ENCODE measurements at regions not wholly inside any gene's neighbourhood (a gene's known extent, or its start where the extent isn't known, plus 50 kb on each side); places are given as distances from the start of the nearest gene placed in this dataset.

GRCh38 chr13:73984949-73985691 is 149.1 kb downstream of the KLF12 start:
- Histone ChIP-seq H3K9ac (no peak overlapping the region), H3K27me3 (ENCODE audit: insufficient read depth, low read depth) (no peaks in the 10 kb centered on the region), H3K79me2 (ENCODE audit: insufficient read depth, low read depth) (no peaks in the 10 kb centered on the region), H3K4me1 (ENCODE audit: low read depth, poor library complexity, severe bottlenecking) (no peaks in the 10 kb centered on the region), H3K4me2 (no peak overlapping the region), H3K36me3 (ENCODE audit: insufficient read depth) (no peaks in the 10 kb centered on the region), H2AFZ (ENCODE audit: low read depth) (no peak overlapping the region), H3K4me3 (IDR thresholded peaks at IDR 0.05; ENCODE audit: insufficient read depth, low read depth, low read length) (no peak overlapping the region), H4K20me1 (ENCODE audit: insufficient read depth) (no peaks in the 10 kb centered on the region), H3K27ac (no peak overlapping the region)
- TF ChIP-seq, protein P1, sequence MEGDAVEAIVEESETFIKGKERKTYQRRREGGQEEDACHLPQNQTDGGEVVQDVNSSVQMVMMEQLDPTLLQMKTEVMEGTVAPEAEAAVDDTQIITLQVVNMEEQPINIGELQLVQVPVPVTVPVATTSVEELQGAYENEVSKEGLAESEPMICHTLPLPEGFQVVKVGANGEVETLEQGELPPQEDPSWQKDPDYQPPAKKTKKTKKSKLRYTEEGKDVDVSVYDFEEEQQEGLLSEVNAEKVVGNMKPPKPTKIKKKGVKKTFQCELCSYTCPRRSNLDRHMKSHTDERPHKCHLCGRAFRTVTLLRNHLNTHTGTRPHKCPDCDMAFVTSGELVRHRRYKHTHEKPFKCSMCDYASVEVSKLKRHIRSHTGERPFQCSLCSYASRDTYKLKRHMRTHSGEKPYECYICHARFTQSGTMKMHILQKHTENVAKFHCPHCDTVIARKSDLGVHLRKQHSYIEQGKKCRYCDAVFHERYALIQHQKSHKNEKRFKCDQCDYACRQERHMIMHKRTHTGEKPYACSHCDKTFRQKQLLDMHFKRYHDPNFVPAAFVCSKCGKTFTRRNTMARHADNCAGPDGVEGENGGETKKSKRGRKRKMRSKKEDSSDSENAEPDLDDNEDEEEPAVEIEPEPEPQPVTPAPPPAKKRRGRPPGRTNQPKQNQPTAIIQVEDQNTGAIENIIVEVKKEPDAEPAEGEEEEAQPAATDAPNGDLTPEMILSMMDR (conservative IDR thresholded peaks at IDR 0.05; ENCODE audit: low read depth, low read length), result no peak

DNA sequence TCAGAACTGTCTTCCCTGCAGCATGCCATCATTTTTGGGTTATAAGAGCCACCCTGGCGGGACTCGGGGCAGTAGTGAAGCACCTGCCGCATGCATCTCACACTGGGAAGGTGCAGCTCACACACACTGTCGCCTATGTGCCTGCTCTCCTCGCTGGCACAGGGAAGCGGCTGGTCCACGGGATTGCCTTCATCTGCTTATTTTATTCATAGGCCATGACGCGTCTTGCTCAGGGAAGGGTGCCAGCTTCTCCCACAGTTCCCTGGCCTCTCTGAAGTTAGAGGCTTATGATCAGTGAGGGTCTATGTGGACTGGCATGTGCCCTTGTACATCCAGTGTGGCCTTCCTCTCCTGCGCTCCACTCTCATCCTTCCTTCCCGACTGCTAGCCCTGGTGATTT is 150.0 kb downstream of the KLF12 start:
- Histone ChIP-seq H2AFZ (ENCODE audit: low read depth) (no peak overlapping the region), H4K20me1 (ENCODE audit: insufficient read depth) (no peaks in the 10 kb centered on the region), H3K36me3 (ENCODE audit: insufficient read depth) (no peaks in the 10 kb centered on the region), H3K27me3 (ENCODE audit: insufficient read depth, low read depth) (no peaks in the 10 kb centered on the region), H3K4me2 (no peak overlapping the region), H3K4me3 (IDR thresholded peaks at IDR 0.05; ENCODE audit: insufficient read depth, low read depth, low read length) (no peak overlapping the region), H3K4me1 (ENCODE audit: low read depth, poor library complexity, severe bottlenecking) (no peaks in the 10 kb centered on the region), H3K27ac (no peak overlapping the region), H3K79me2 (ENCODE audit: insufficient read depth, low read depth) (no peaks in the 10 kb centered on the region), H3K9ac (no peak overlapping the region)
- TF ChIP-seq, protein P1 (conservative IDR thresholded peaks at IDR 0.05; ENCODE audit: low read depth, low read length), result no peak

DNA sequence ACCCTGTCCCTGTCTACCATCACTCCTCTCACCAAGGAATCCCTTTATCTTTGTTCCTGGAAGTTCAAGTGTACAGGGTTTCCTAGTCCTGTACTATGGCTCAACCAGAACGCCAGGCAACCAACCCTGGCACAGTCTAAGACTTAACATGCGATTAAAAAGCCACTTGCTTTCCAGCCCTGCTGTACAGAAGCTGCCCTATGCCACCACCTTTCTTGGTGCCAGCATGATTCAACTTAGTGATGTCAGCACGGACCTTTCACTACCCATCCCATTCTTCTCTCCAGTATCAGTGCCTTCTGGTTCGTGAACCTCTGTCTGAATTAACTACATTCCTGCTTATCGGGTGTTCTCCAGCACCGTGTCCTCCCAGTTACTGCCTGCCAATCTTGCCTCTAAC is 151.1 kb downstream of the KLF12 start:
- TF ChIP-seq, protein P1 (conservative IDR thresholded peaks at IDR 0.05; ENCODE audit: low read depth, low read length), result no peak
- Histone ChIP-seq H3K79me2 (ENCODE audit: insufficient read depth, low read depth) (no peaks in the 10 kb centered on the region), H2AFZ (ENCODE audit: low read depth) (no peak overlapping the region)

DNA sequence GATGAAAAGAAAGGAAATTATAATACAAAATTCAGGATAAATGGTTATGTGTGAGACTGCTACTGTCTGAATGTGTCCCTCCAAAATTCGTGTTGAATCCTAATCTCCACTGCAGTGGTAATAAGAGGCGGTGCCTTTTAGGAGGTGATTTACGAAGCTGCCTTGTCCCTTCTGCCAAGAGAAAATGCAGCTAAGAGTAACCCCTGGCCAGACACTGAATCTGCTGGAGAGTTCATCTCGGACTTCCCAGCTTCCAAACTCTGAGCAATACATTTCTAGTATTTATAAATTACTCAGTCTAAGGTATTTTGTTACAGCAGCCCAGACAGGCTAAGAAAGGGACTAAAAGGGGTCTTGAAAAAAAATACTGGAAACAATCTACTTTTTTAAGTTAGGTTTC is 152.6 kb downstream of the KLF12 start:
- H3K4me1 ChIP-seq (ENCODE audit: low read depth, poor library complexity, severe bottlenecking), result no peaks in the 10 kb centered on the region
- TF ChIP-seq, protein P1 (conservative IDR thresholded peaks at IDR 0.05; ENCODE audit: low read depth, low read length), result no peak
- no peaks in the 10 kb centered on the region for H3K79me2 ChIP-seq (ENCODE audit: insufficient read depth, low read depth)
- H3K9ac ChIP-seq, result no peak overlapping the region
- H3K4me2 ChIP-seq, result no peak overlapping the region
- H3K36me3 ChIP-seq (ENCODE audit: insufficient read depth), result no peaks in the 10 kb centered on the region
- no peaks in the 10 kb centered on the region for H3K27me3 ChIP-seq (ENCODE audit: insufficient read depth, low read depth)
- no peak overlapping the region for H3K4me3 ChIP-seq (IDR thresholded peaks at IDR 0.05; ENCODE audit: insufficient read depth, low read depth, low read length)
- no peak overlapping the region for H2AFZ ChIP-seq (ENCODE audit: low read depth)
- no peaks in the 10 kb centered on the region for H4K20me1 ChIP-seq (ENCODE audit: insufficient read depth)
- no peak overlapping the region for H3K27ac ChIP-seq

More for the DNA sequence above, 151.1 kb downstream of the KLF12 start:
- Histone ChIP-seq H3K27me3 (ENCODE audit: insufficient read depth, low read depth) (no peaks in the 10 kb centered on the region), H3K4me1 (ENCODE audit: low read depth, poor library complexity, severe bottlenecking) (no peaks in the 10 kb centered on the region), H3K9ac (no peak overlapping the region), H4K20me1 (ENCODE audit: insufficient read depth) (no peaks in the 10 kb centered on the region), H3K4me3 (IDR thresholded peaks at IDR 0.05; ENCODE audit: insufficient read depth, low read depth, low read length) (no peak overlapping the region), H3K4me2 (no peak overlapping the region), H3K27ac (no peak overlapping the region), H3K36me3 (ENCODE audit: insufficient read depth) (no peaks in the 10 kb centered on the region)
